DND-41 (cell line): ENCODE measurements at regions not wholly inside any gene's neighbourhood (a gene's known extent, or its start where the extent isn't known, plus 50 kb on each side); places are given as distances from the start of the nearest gene placed in this dataset.

ENCODE experiments used
- ATAC-seq: fragments of 200-7000 bp; cut with Tn5 transposase; 3 replicates; pipeline ENCODE4 v1.9.1; 2021; ENCODE audit warnings: low read depth; ENCODE audit not compliant: insufficient read depth
- DNase-seq: peaks from one replicate; pipeline ENCODE4 v3.0.0-alpha.2; 2020
- H2AFZ ChIP-seq: 2 replicates; pipeline ENCODE4 v1.6.0; 2012; ENCODE audit warnings: low read depth, low read length
- H3K27ac ChIP-seq: 2 replicates; pipeline ENCODE4 v1.5.1; 2012; ENCODE audit warnings: low read length, inconsistent platforms
- H3K27me3 ChIP-seq: fragments of 200-600 bp; sonication (generic); 2 replicates; pipeline ENCODE4 v1.6.0; 2012; ENCODE audit warnings: low read length, mild to moderate bottlenecking, inconsistent platforms; ENCODE audit not compliant: insufficient read depth, poor library complexity
- H3K36me3 ChIP-seq: 2 replicates; pipeline ENCODE4 v1.5.1; 2012; ENCODE audit warnings: low read length, inconsistent platforms; ENCODE audit not compliant: insufficient read depth
- H3K4me1 ChIP-seq: 2 replicates; pipeline ENCODE4 v1.5.1; 2012; ENCODE audit warnings: mild to moderate bottlenecking, low read length; ENCODE audit not compliant: insufficient read depth
- H3K4me2 ChIP-seq: 2 replicates; pipeline ENCODE4 v1.6.0; 2012; ENCODE audit warnings: mild to moderate bottlenecking, moderate library complexity, low read length, inconsistent platforms; ENCODE audit not compliant: insufficient read depth
- H3K4me3 ChIP-seq, 2 experiments: fragments of 200-600 bp in 1 of 2; shearing (Covaris generic) in 1 of 2; 2 replicates each; pipeline ENCODE4 v1.5.1; 2012 to 2016; ENCODE audit warnings: inconsistent platforms in 2 of 2, low read length in 2 of 2, mild to moderate bottlenecking in 2 of 2, low read depth in 1 of 2, moderate library complexity in 1 of 2
- H3K79me2 ChIP-seq: 2 replicates; pipeline ENCODE4 v1.6.0; 2012; ENCODE audit warnings: low read length, inconsistent platforms; ENCODE audit not compliant: insufficient read depth
- H3K9ac ChIP-seq: 2 replicates; pipeline ENCODE4 v1.6.0; 2012; ENCODE audit warnings: low read depth, mild to moderate bottlenecking, inconsistent platforms, low read length, moderate library complexity
- H3K9me3 ChIP-seq: 2 replicates; pipeline ENCODE4 v1.5.1; 2012; ENCODE audit warnings: low read length, moderate library complexity, mild to moderate bottlenecking, inconsistent platforms; ENCODE audit not compliant: insufficient read depth, severe bottlenecking
- H4K20me1 ChIP-seq: 2 replicates; pipeline ENCODE4 v1.6.0; 2012; ENCODE audit warnings: low read length; ENCODE audit not compliant: insufficient read depth
- CTCF ChIP-seq: IDR thresholded peaks from 2 replicates; pipeline ENCODE4 v1.5.1; 2012; ENCODE audit warnings: borderline replicate concordance, low read length, moderate library complexity, mild to moderate bottlenecking; ENCODE audit not compliant: poor library complexity, severe bottlenecking; ENCODE audit errors: extremely low read depth
- EZH2 ChIP-seq: IDR thresholded peaks from 3 replicates; pipeline ENCODE4 v1.6.1; 2012; ENCODE audit warnings: borderline replicate concordance, low read depth, mild to moderate bottlenecking, moderate library complexity, low read length, inconsistent platforms; ENCODE audit not compliant: severe bottlenecking

GRCh38 chrY:21256820-21257219, 254.3 kb upstream of the RBMY1B start:
- Histone ChIP-seq H4K20me1 (no peaks in the 10 kb centered on the region), H3K4me1 (no peaks in the 10 kb centered on the region), H3K27ac (no peak overlapping the region), H3K4me3 (no peak overlapping the region), H3K27me3 (no peaks in the 10 kb centered on the region), H3K9me3 (no peaks in the 10 kb centered on the region), H3K9ac (no peak overlapping the region), H3K79me2 (no peaks in the 10 kb centered on the region), H2AFZ (no peak overlapping the region), H3K4me2 (no peak overlapping the region), H3K36me3 (no peaks in the 10 kb centered on the region)
- ATAC-seq (no peak), DNase-seq (no peak)
- TF ChIP-seq CTCF (no peak), EZH2 (no peak)

DNA sequence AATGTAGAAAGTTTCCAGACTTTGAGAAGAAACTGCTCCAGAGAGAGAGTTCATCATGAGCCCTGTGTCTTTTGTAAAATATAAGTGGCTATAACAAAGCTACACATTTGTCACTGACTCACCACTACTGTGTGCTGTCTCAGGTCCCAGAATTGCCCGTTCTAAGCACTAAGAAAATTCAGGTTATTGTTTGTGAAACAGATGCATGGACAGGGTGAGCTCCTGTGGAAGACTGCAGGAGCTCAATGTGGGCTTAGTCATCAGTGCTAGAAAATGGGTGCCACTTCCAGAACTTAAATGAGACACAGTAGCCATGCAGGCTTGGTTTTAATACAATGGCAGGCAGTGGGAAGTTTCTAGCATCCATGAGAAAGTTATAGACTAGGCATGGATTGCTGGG, 251.4 kb upstream of the RBMY1B start:
- H3K36me3 ChIP-seq, result no peaks in the 10 kb centered on the region
- H3K4me1 ChIP-seq, result no peaks in the 10 kb centered on the region
- no peak overlapping the region for H3K27ac ChIP-seq
- DNase-seq (no peak), ATAC-seq (no peak)
- H3K4me2 ChIP-seq, result no peak overlapping the region
- no peak overlapping the region for H3K9ac ChIP-seq
- no peaks in the 10 kb centered on the region for H3K9me3 ChIP-seq
- no peaks in the 10 kb centered on the region for H3K27me3 ChIP-seq
- H2AFZ ChIP-seq, result no peak overlapping the region; the same call in 1 of the 2 replicates
- no peaks in the 10 kb centered on the region for H3K79me2 ChIP-seq
- H4K20me1 ChIP-seq, result no peaks in the 10 kb centered on the region
- TF ChIP-seq EZH2, result no peak
- no peak for TF ChIP-seq CTCF
- no peak overlapping the region for H3K4me3 ChIP-seq

DNA sequence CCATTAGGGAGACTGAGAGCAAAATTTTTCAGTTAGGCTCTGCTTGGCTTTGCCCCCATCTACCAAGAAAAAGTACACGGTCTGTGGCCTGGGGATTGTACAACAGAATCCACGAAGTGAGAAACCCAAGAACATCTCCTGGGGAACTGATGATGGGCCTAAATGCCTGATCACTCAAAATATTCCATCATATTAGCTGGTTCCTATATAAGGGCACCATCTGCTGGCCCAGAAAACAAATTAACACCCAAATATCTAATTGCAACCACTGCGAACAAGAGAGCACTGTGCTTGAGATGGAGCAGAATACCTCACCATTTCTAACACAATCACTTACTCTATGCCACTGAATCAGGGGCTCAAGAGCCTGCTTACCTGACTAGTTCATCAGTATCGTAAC, 250.8 kb upstream of the RBMY1B start:
- H3K4me2 ChIP-seq, result no peak overlapping the region
- no peak for ATAC-seq
- H3K27me3 ChIP-seq, result no peaks in the 10 kb centered on the region
- H3K9me3 ChIP-seq, result no peaks in the 10 kb centered on the region
- H3K36me3 ChIP-seq, result no peaks in the 10 kb centered on the region
- no peak overlapping the region for H2AFZ ChIP-seq
- TF ChIP-seq CTCF (peak; percentile 26), EZH2 (no peak)
- H3K4me1 ChIP-seq, result no peaks in the 10 kb centered on the region
- H3K4me3 ChIP-seq, result no peak overlapping the region
- H3K9ac ChIP-seq, result no peak overlapping the region
- no peak for DNase-seq
- no peak overlapping the region for H3K27ac ChIP-seq
- no peaks in the 10 kb centered on the region for H3K79me2 ChIP-seq
- no peaks in the 10 kb centered on the region for H4K20me1 ChIP-seq

DNA sequence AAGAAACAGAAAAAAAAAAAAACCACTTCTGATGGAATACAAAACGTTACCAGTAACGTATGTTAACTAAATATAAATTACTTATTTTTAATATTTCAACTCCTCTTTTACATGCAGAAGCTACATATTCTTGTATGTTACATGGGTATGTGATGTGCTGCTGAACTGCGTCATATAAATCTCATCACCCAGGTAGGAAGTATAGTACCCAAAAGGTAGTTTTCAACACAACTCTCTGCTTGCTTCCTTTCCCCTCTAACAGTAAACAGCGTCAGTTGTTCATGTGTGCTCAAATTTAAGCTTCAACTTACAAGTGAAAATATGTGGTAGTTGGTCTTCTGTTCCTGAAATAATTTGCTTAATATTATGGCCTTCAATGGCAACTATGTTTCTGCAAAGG, 250.0 kb upstream of the RBMY1B start:
- Histone ChIP-seq H2AFZ (no peak overlapping the region), H3K27ac (no peak overlapping the region), H3K36me3 (no peaks in the 10 kb centered on the region), H4K20me1 (no peaks in the 10 kb centered on the region), H3K9me3 (no peaks in the 10 kb centered on the region), H3K27me3 (no peaks in the 10 kb centered on the region), H3K4me1 (no peaks in the 10 kb centered on the region), H3K4me2 (no peak overlapping the region), H3K79me2 (no peaks in the 10 kb centered on the region), H3K9ac (no peak overlapping the region), H3K4me3 (no peak overlapping the region)
- ATAC-seq (no peak), DNase-seq (no peak)
- TF ChIP-seq EZH2 (no peak), CTCF (no peak)
